ENCODE measurements at regions not wholly inside any gene's neighbourhood (a gene's known extent, or its start where the extent isn't known, plus 50 kb on each side); places are given as distances from the start of the nearest gene placed in this dataset.

DNA sequence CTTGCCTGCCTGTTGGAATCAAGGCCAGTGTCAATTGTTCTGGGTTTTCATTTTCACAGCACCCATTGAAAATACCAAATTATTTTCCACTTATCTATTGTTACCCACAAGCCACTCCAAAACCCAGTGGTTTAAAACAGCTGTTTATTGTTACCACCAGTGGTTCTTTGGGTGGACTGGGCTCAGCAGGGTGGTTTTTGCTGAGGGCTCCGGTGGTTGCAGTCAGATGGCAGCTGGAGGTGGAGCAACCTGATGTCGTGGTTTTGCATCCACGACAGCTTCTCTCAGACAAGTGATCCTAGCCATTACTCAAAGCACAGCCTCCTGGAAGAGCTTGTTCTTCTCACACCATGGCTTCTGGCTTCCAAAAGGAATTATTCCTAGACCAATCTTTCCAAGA is 235.1 kb upstream of the ADARB2 start:
- DNase-seq: no peak

DNA sequence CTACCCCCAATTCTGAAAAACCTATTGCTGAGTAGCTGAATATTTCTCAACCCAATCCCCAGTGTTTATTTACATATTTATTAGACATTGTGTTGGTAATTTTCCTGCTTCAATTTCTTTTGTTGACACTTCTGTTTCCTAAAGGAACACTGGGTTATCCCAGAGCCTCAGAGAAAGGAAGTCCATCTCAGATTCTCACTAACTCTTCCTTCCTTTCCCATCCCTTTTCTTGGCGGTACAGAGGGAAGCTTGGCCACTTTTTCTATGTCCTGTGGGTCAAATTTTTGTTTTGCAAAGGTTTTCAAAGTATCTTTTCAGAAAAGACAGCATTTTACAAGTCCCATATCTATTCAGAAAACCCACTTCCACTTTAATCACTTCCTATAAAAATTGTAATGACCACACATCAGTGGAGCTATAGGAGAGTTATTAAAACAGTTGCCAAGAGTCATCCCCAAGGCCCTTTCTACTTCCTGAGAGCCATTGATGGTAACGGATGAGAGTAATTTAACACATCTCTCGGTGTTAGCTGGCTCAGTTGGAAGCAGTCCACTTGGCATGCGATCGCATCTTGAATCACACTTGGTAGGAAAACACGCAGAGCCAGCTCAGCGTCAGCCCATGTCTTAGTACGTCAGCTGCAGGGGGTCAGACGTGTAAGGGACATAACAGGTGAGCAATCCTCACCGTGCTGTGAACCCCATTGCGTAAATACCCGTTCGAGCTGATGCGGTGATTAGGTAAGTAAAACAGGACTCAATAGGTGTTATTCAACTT is 231.1 kb upstream of the ADARB2 start:
- no peak for DNase-seq

DNA sequence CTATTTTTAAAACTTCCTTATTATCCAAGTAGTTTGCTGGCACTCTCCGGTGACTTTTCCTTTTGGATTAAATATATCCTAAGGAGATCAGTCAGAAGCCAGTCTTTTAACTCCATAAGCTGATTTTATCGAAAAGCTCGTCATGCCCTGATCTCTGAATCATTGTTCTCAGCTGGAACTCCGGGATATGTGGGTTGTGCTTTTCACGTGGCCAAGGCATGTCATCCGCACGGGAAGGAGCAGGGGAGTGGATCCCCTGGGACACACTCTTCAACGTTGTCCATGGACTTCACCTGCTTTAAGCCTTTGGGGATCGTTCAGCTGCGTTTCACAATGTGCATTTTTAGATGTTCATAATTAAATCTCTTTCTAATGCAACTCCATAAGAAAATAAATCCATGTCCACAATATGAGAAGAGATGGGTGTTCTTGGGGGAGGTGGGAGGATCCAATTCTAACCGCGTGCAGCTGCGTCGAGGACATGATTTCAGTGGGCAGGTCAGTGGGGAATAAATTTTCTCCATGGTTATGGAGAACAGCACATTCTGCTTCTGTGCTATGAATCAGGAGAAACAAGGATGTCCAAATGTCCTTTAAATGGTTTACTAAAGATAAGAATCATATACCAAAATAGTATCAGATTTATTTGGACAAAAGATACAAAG is 229.5 kb upstream of the ADARB2 start:
- DNase-seq: no peak

- no peak for DNase-seq
These were observed 227.2 kb upstream of the ADARB2 start for GRCh38 chr10:1964476-1964875.

DNA sequence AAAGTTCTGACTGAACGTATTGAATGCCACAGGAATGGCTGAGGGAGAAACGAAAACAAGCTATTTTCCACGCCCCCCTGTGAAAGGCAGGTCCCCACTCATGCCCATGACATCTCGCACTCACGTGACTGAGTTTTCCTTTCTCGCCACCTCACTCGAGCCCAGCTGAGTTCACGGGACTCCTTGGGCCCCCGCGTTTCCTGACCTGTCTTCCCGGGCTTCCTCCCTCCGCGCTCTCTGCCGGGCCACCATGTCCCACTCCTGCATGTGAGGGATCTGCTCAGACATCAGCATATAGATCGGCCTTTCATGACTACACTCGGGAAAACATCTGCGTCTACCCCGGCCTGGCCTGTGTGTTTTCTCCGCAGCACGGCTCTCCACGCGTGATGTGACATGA is 226.0 kb upstream of the ADARB2 start:
- DNase-seq: no peak

DNA sequence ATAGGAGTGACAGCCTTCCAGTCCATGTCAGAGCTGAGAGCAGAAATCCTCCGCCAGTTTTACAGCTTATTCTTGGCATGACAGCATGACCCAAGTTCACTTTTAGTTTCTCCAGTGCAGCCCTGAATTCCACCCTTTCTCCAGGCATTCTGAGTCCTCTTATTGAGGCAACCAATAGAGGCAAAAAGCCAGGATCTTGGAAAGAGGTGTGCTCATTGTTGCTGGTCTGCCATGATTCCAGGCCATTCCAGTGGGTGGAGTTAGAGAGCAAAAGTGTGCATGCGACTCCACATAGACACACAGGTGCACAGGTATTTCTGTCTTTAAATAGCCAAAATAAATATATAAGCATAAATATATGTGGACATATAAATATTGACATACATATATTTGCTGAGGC is 224.7 kb upstream of the ADARB2 start:
- no peak for DNase-seq

DNA sequence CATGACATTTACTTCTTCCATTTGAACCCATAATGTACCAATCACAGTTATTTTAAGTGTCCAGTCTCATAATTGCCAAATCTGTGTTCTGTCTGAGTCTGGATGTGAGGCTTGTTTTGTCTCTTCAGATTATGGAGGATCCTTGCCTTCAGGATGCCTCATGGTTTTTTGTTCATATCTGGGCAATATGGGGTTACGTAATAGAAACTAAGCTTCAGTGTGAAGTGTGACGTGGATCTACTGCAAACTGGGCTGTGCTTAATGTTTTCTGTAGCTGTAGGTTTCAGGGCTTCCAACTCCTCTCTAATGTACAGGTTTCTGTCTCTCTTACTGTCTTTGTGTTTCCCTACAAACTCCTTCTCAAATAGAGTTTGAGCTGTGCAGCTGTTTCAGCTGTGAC is 223.7 kb upstream of the ADARB2 start:
- DNase-seq: no peak

- no peak for DNase-seq
These were observed 219.7 kb upstream of the ADARB2 start for GRCh38 chr10:1957057-1957456.

DNA sequence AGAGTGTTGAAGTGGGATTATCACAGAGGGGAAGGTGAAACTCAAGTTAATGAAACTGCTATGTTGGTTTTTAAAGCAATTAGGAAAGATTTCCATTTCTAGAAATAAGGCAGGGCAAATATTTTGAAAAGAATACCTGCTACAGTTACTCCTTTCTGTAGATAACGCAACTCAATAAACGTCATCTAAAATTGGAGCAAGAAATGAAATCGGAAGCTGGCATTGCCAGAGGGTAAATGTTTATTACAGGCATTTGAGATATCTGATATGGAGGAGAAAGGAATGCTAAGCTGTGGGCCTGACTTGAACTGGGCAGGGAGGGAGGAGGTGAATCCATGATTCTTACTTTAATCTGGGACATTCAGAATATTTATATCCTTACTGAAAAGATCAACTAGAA is 217.0 kb upstream of the ADARB2 start:
- DNase-seq: no peak

DNA sequence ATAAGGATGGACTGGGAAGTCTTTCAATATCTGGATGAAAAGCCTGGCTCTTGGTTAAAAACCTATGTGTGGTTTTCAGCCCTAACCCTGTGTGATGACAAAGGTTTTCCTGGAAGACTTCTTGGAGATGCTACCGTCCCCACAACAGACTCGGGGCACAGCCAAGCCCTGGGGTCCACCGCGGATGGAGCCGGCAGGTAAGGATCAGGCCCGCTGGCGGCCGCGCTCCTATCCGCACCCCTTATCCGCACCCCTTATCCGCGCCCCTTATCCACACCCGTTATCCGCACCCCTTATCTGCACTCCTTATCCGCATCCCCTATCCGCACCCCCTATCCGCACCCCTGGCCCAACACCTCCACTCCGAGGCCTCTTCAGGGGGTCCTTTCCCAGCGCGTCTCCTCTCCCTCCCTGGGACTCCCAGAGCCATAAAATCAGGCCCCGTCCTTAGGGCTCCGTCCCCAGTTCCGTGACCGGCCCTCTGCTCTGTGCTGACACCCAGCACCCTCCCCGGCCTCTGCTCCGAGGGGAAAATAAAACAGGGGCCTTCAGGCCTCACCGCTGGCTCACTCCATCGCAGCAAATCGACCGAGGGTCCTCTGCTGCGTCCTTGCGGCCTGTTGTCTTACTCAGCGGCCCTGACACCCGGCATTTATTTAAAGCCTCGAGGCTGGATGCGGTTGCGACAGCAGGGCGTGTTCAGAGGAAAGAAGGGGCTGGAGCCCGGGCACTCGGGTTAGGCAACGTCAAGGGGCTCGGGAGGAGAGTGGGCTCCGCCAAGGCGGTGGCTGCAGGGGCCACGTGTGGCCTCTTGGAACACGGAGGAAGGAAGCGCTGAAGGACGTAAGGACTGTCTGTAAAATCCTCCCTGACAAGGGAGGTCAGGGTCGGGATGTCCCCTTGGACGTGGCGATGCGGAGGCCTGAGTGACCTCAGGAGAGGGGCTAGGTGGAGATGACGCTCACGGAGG is 215.1 kb upstream of the ADARB2 start:
- DNase-seq: no peak

DNA sequence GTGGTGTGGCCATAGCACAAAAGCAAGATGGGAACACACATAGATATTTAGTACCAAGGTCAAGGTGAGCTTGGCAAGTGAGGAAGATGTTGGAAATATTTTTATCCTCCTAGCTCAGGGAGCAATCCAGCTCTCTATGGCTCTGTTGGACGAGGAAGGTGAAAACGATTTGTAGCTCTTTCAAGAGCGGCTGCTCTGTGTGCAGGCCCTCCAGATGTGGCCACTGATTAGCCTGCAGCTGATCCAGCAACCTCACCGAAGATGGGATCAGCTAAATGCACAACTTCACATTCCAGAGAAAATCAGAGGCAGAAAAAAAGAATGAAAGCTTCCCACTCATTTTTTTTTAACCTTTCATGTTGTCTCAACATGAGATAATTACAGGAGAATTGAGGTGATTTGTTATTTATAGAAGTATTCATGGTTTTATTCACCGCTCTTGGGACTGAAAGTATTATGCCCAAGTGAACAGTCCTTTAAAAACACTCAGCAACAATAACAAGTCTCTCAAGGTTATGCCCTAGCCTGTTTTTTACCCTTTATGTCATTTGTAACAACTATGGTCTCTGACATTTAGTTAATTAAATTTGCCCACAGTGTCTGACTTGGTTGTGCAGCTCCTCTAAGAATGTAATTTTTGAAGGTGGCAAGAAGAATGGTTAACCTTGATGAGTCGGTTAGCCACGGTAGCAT is 213.6 kb upstream of the ADARB2 start:
- DNase-seq: no peak

GRCh38 chr10:1947464-1948003 is 210.2 kb upstream of the ADARB2 start:
- DNase-seq: no peak

DNA sequence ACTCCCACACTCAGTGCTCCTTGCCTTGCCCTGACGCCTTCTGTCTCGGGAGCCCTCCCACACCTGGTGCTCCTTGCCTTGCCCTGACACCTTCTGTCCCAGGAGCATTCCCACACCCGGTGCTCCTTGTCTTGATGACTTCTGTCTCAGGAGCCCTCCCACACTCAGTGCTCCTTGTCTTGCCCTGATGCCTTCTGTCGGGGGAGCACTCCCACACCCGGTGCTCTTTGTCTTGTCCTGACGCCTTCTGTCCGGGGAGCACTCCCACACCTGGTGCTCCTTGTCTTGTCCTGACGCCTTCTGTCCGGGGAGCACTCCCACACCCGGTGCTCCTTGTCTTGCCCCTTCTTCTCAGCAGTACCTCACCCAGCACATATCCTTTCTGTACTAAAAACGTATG is 207.2 kb upstream of the ADARB2 start:
- no peak for DNase-seq

DNA sequence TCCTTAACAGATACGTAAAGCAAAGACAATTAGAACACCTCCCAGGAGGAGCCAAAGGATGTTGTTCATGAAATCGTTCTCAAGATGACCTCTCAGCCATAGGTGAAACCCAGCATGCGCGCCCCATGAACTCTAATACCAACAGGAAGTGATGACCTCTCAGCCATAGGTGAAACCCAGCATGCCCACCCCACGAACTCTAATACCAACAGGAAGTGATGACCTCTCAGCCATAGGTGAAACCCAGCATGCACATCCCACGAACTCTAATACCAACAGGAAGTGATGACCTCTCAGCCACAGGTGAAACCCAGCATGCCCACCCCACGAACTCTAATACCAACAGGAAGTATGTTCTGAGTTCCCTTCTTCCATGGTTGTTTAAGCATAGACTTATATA is 205.2 kb upstream of the ADARB2 start:
- no peak for DNase-seq

DNA sequence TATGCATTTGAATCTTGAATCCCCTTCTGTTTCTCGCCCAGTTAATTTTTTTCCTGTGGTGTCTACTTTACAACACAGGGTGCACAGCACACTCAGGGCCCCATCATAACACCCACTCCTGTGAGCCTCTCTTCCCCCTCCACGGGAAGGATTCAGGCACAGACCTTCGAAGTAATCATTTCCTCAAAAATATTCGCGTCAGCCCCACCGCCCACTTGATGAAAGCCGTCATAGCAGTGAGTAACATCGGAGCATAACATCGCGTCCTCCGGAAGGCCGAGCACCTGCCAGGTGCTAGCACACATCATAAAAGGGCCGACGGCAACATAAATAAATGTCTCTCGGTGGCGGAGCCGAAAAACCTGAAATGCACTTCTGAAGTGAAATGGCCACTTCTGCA is 201.7 kb upstream of the ADARB2 start:
- DNase-seq: peak; percentile 30 to 60

GRCh38 chr10:1938317-1938716 is 201.0 kb upstream of the ADARB2 start:
- peak; percentile 64 to 68 for DNase-seq

DNA sequence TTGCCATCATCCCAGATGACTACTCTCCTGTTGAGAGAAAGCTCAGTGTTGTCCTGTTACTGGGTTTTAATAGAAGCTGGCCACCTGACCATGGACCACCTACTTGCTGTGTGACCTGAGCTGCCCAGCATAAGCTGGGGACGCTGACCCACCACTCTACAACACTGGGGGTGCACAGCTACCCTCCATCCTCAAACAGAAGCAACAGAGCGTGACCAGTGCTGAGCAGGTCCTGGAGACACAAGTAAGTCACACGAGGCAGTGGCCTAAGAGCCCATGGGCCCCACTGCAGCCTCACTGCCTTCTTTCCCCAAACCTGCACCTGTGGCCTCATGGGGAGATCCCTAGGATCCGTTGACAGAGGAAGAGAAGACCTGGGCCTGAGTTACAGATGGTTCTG is 198.6 kb upstream of the ADARB2 start:
- no peak for DNase-seq

GRCh38 chr10:1933215-1933614 is 195.9 kb upstream of the ADARB2 start:
- DNase-seq: no peak

DNA sequence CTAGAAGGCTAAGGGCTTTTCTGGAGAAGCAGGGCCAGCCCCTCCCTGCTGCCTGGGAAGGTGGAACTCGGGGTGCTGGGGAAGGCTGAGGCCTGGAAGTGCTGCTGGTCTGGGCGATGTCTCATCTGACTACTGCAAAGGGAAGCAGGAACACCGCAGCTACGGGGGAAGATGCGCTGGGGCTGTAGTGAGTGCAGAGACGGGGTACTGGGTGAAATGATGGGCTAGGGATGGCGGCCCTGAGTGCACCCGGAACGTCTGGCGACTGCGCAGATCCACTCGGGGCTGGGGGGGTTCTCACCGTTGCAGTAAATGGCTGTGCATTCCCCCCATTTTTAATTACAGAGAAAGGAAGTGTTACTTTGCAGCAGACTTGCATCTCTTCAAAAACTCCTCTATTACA is 195.4 kb upstream of the ADARB2 start:
- DNase-seq: no peak

DNA sequence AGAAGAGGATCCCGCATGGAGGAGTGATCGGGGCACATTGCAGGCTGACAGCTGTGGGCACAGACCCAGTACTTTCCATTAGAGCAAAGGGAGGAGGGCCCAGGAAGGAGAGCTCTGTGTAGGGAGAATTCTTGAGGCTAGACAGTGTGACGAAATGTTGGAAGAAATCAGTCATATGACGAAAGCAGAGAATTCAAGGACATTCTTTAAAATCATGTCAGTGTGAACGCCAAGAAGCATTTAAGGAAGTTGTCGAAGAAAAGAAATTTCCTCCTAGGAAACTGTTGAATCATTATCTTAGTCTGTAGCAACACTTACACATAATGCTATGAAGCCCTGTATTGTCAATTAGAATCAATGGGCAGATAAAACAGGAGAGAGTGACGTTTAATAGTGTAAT is 191.3 kb upstream of the ADARB2 start:
- no peak for DNase-seq

DNA sequence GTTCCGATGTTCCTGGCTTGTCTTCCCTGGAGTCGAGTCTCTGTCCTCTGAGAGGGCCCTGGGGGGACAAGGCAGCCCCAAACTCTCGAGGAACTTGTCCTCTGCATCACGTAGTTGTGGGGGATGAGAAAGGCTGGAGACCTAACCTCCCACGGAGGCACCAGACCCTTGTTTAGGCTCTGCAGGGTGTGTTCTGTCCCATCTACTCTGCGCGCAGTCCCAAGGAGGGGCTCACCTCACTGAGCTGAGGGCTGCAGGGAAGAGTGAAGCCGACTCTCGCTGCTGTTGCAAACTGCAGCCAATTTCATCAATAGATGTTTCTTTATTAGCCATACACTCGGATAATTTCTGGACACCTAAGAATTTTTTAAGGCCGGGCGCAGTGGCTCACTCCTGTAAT is 186.7 kb upstream of the ADARB2 start:
- DNase-seq: no peak

GRCh38 chr10:1923586-1923985 is 186.3 kb upstream of the ADARB2 start:
- no peak for DNase-seq

DNA sequence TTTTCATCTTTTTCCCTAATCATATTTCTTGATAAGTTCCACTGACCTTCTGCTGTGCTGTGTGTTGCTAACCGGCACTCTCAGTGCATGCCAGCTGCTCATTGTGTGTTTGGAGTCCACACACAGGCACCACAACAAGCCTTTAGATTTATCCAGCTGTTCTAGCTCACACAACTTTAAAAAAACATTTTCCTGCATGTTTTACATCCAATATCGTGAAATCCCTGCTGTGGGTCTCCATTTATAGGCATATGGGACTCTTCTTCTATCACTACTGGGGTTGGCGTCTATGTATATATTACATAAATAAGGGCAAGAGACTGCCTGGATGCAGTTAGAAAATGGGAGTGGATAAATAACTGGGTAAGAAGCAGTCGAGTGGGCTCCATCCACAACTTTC is 183.6 kb upstream of the ADARB2 start:
- DNase-seq: no peak
